Caco-2 (cell line): ENCODE measurements at regions not wholly inside any gene's neighbourhood (a gene's known extent, or its start where the extent isn't known, plus 50 kb on each side); places are given as distances from the start of the nearest gene placed in this dataset.

Experiments
- BruUV-seq: library from RNA; stranded (reverse); fragments of 400-500 nt; replicated peaks from 2 replicates; lab custom pipeline; 2021; lab: Mats Ljungman, UMichigan
- CTCF ChIA-PET: fragments of 300-600 bp; sonication (Branson Sonifier 250); formaldehyde crosslinking; loops from one replicate; lab custom pipeline; 2022; ENCODE audit warnings: antibody characterized with exemption; lab: Charles Lee
- POLR2A ChIA-PET: fragments of 300-600 bp; sonication (Branson Sonifier 250); formaldehyde crosslinking; loops from one replicate; lab custom pipeline; 2022; ENCODE audit warnings: antibody characterized with exemption; lab: Charles Lee
- DNase-seq, 2 experiments: peaks; one replicate each; pipeline versions ENCODE4 v3.0.0 to v3.0.0-alpha.2; 2020 to 2022
- H3K27me3 ChIP-seq: replicated peaks from 2 replicates; pipeline ENCODE4 v1.6.0; 2011; ENCODE audit warnings: low read length; ENCODE audit not compliant: control insufficient read depth, insufficient read depth
- H3K36me3 ChIP-seq: 2 replicates; pipeline ENCODE4 v1.5.1; 2011; ENCODE audit warnings: low read length; ENCODE audit not compliant: control insufficient read depth, insufficient read depth
- H3K4me1 ChIP-seq: fragments of 250-450 bp; sonication (Bioruptor Pico); 2 replicates; pipeline ENCODE4 v1.5.1; 2020; ENCODE audit warnings: mild to moderate bottlenecking
- H3K4me3 ChIP-seq: 2 replicates; pipeline ENCODE4 v1.5.1; 2011; ENCODE audit warnings: low read depth, mild to moderate bottlenecking, control low read depth, low read length
- H3K9me3 ChIP-seq: fragments of 250-450 bp; sonication (Bioruptor Pico); 2 replicates; pipeline ENCODE4 v1.5.1; 2020; ENCODE audit warnings: mild to moderate bottlenecking, moderate library complexity
- H3K27ac Mint-ChIP-seq: one replicate; pipeline ENCODE4 v1.8.0; 2022; ENCODE audit warnings: mixed read lengths; ENCODE audit not compliant: unreplicated experiment
- H3K27me3 Mint-ChIP-seq: one replicate; pipeline ENCODE4 v1.8.0; 2022; ENCODE audit warnings: mixed read lengths; ENCODE audit not compliant: insufficient read depth, unreplicated experiment
- H3K36me3 Mint-ChIP-seq: one replicate; pipeline ENCODE4 v1.8.0; 2022; ENCODE audit warnings: mild to moderate bottlenecking, mixed read lengths; ENCODE audit not compliant: insufficient read depth, unreplicated experiment
- H3K4me1 Mint-ChIP-seq: one replicate; pipeline ENCODE4 v1.8.0; 2022; ENCODE audit warnings: low read depth, mixed read lengths; ENCODE audit not compliant: unreplicated experiment
- H3K4me3 Mint-ChIP-seq: one replicate; pipeline ENCODE4 v1.8.0; 2022; ENCODE audit warnings: mild to moderate bottlenecking, moderate library complexity, mixed read lengths; ENCODE audit not compliant: unreplicated experiment
- H3K9me3 Mint-ChIP-seq: one replicate; pipeline ENCODE4 v1.8.0; 2022; ENCODE audit warnings: mixed read lengths; ENCODE audit not compliant: unreplicated experiment
- intact Hi-C: fragments of 100-400 bp; cut with micrococcal nuclease; formaldehyde crosslinking; loops from one replicate; pipeline ENCODE4 v1.10.0; 2022; ENCODE audit not compliant: unreplicated experiment
- TF ChIP-seq, protein P1 (sequence below), 2 experiments: fragments of 200-600 bp in 1 of 2; IDR thresholded peaks; 1 replicate in 1 of 2; 2 replicates in 1 of 2; pipeline versions ENCODE4 v1.5.1 to v1.8.0; 2011 to 2022; ENCODE audit warnings: antibody characterized with exemption in 1 of 2, control low read depth in 1 of 2, inconsistent platforms in 1 of 2, low read depth in 1 of 2, low read length in 1 of 2, mild to moderate bottlenecking in 1 of 2, moderate library complexity in 1 of 2; ENCODE audit not compliant: insufficient read depth in 1 of 2, severe bottlenecking in 1 of 2, unreplicated experiment in 1 of 2

DNA sequence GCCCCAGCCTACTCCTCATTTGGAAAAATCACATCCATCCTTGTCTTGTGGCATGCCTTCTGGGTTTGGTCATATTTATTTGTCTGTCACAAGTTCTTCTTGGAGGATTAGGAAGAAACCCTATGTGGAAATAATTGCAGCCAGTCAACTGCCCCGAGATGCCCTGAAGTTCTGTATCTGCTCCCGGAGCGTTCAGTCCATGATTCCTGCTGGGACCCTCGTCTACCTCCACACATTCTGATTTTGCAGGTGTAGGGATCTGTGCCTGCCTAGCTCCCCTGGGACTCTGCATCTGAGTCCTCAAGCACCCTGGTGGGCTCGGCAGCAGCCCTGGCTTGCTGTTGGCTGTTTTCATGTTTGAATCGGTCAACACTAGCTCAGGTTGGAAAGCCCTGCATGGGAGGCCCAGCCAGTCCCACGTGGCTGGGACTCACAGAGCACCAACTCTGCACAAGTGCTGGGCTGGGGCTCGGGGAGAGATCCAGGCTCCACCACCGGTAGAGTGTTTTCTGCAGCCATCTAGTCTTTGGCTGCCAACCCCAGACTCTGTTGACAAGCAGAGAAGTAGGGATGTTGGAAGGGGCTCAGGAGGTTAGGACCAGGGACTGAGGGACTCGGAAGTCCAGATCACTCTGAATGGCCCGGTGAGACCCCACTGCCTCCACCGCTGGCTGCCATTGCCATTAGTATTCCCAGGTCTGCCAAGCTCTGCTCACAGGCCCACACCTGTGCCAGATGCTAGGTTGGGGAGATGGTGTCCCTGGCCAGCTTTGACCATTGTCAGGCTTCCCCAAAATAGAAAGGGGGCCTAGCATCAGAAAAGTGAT is 183.5 kb upstream of the CST7 start:
- Mint-ChIP-seq H3K4me1 (no peaks in the 10 kb centered on the region), H3K4me3 (no peak overlapping the region), H3K27ac (no peak overlapping the region), H3K36me3 (no peaks in the 10 kb centered on the region), H3K9me3 (no peaks in the 10 kb centered on the region), H3K27me3 (no peaks in the 10 kb centered on the region)
- Histone ChIP-seq H3K36me3 (no peaks in the 10 kb centered on the region; the same call in 1 of the 2 replicates), H3K4me1 (no peaks in the 10 kb centered on the region), H3K27me3 (no peaks in the 10 kb centered on the region), H3K9me3 (no peaks in the 10 kb centered on the region), H3K4me3 (no peak overlapping the region)
- TF ChIP-seq, protein P1, sequence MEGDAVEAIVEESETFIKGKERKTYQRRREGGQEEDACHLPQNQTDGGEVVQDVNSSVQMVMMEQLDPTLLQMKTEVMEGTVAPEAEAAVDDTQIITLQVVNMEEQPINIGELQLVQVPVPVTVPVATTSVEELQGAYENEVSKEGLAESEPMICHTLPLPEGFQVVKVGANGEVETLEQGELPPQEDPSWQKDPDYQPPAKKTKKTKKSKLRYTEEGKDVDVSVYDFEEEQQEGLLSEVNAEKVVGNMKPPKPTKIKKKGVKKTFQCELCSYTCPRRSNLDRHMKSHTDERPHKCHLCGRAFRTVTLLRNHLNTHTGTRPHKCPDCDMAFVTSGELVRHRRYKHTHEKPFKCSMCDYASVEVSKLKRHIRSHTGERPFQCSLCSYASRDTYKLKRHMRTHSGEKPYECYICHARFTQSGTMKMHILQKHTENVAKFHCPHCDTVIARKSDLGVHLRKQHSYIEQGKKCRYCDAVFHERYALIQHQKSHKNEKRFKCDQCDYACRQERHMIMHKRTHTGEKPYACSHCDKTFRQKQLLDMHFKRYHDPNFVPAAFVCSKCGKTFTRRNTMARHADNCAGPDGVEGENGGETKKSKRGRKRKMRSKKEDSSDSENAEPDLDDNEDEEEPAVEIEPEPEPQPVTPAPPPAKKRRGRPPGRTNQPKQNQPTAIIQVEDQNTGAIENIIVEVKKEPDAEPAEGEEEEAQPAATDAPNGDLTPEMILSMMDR (IDR thresholded peaks at IDR 0.05; ENCODE audit: insufficient read depth in 1 of 2, low read depth in 1 of 2, low read length in 1 of 2, severe bottlenecking in 1 of 2, unreplicated experiment in 1 of 2) = no peak
- intact Hi-C loops = no loop called here
- ChIA-PET POLR2A (no interaction called here), CTCF (no interaction called here)
- no TSS peak for BruUV-seq
- no peak for DNase-seq

DNA sequence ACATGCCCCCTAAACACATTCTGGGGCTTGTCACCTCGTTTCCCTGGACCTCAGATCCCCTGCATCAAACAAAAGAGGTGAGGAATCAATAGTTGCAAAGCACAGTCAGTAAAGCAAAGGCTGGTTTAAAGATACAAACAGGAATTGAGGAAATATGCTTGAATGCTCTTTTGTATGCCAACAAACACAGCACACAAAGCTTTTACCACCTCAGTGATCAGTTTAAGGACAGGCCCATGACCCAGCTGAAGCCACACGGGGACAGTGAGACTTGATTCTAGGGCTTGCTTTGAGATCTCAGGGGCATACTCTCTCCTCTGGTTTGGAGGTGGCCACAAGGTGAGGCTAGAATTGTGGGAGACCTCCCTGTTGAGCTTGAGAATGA is 182.9 kb upstream of the CST7 start:
- Histone ChIP-seq H3K4me3 (no peak overlapping the region), H3K27me3 (no peaks in the 10 kb centered on the region), H3K9me3 (no peaks in the 10 kb centered on the region), H3K36me3 (no peaks in the 10 kb centered on the region; the same call in 1 of the 2 replicates), H3K4me1 (no peaks in the 10 kb centered on the region)
- Mint-ChIP-seq H3K27ac (no peak overlapping the region), H3K4me3 (no peak overlapping the region), H3K4me1 (no peaks in the 10 kb centered on the region), H3K36me3 (no peaks in the 10 kb centered on the region), H3K27me3 (no peaks in the 10 kb centered on the region), H3K9me3 (no peaks in the 10 kb centered on the region)
- intact Hi-C loops = no loop called here
- peak in 1 of 2 experiments; percentile 3 for DNase-seq
- CTCF ChIA-PET = no interaction called here
- BruUV-seq = no TSS peak
- TF ChIP-seq, protein P1 (IDR thresholded peaks at IDR 0.05; ENCODE audit: insufficient read depth in 1 of 2, low read depth in 1 of 2, low read length in 1 of 2, severe bottlenecking in 1 of 2, unreplicated experiment in 1 of 2) = no peak
- POLR2A ChIA-PET = no interaction called here

GRCh38 chr20:24766826-24767622 is 182.0 kb upstream of the CST7 start:
- ChIA-PET POLR2A (no interaction called here), CTCF (no interaction called here)
- no TSS peak for BruUV-seq

More at GRCh38 chr20:24766826-24767622, 182.0 kb upstream of the CST7 start:
- H3K9me3 ChIP-seq = no peaks in the 10 kb centered on the region
- H3K4me1 ChIP-seq = no peaks in the 10 kb centered on the region
- intact Hi-C loops = no loop called here
- Mint-ChIP-seq H3K4me1 (no peaks in the 10 kb centered on the region), H3K27ac (no peak overlapping the region), H3K36me3 (no peaks in the 10 kb centered on the region), H3K27me3 (no peaks in the 10 kb centered on the region), H3K9me3 (no peaks in the 10 kb centered on the region), H3K4me3 (no peak overlapping the region)
- TF ChIP-seq, protein P1 (IDR thresholded peaks at IDR 0.05; ENCODE audit: insufficient read depth in 1 of 2, low read depth in 1 of 2, low read length in 1 of 2, severe bottlenecking in 1 of 2, unreplicated experiment in 1 of 2) = no peak
- no peak overlapping the region for H3K4me3 ChIP-seq
- DNase-seq = peak in 1 of 2 experiments; percentile 23
- no peaks in the 10 kb centered on the region; the same call in 1 of the 2 replicates for H3K36me3 ChIP-seq
- H3K27me3 ChIP-seq = no peaks in the 10 kb centered on the region
